ENCODE measurements at regions not wholly inside any gene's neighbourhood (a gene's known extent, or its start where the extent isn't known, plus 50 kb on each side); places are given as distances from the start of the nearest gene placed in this dataset.
"Not testable (repeated sequence)": the region's sequence is repeated elsewhere in the genome, so short reads cannot be mapped to it uniquely, and the experiment has no call there.

GRCh38 chr12:89870413-89871184 lies 162.0 kb upstream of the ATP2B1 start:
- H3K4me1 ChIP-seq, result no peaks in the 10 kb centered on the region
- peaks cover 7 to 12% of the 10 kb centered on the region in 2 donors for H3K9me3 ChIP-seq
- H3K27me3 ChIP-seq, result no peaks in the 10 kb centered on the region
- 75 to 83% methylated on average over 6 of the region's 6 CpGs for WGBS, 2 donors (ENCODE audit: low coverage in 1 of 2)
- H3K36me3 ChIP-seq, result no peaks in the 10 kb centered on the region
- no peak overlapping the region for H3K27ac ChIP-seq
- H3K4me3 ChIP-seq, result no peak overlapping the region
- TF ChIP-seq CTCF (IDR thresholded peaks at IDR 0.05) (no peak), EP300 (IDR thresholded peaks at IDR 0.05; ENCODE audit: low read depth) (no peak), POLR2A (IDR thresholded peaks at IDR 0.05) (no peak), POLR2AphosphoS5 (IDR thresholded peaks at IDR 0.05) (no peak)
- intact Hi-C loops (cut with DNase I; ENCODE audit: low total_unique reads) (no loop called here), in situ Hi-C loops (cut with MboI; ENCODE audit: low pct_ligation_motif_present in 1 of 4, low pct_unique_long_range_greater_than_20kb in 1 of 4, low sequenced_read_pairs in 3 of 4) (no loop called here)
- DNase-seq, result no peak

DNA sequence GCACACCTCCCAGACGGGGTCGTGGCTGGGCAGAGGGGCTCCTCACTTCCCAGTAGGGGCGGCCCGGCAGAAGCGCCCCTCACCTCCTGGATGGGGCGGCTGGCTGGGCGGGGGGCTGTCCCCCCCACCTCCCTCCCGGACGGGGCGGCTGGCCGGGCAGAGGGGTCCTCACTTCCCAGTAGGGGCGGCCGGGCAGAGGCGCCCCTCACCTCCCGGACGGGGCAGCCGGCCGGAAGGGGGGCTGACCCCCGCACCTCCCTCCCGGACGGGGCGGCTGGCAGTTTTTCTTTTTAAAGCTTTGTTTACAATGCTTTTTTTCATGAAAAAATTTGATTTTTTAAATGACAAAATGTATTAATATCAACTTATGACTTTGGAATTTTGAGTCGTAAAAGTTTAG lies 159.0 kb upstream of the ATP2B1 start:
- H3K4me1 ChIP-seq; in situ Hi-C loops (cut with MboI; ENCODE audit: low pct_ligation_motif_present in 1 of 4, low pct_unique_long_range_greater_than_20kb in 1 of 4, low sequenced_read_pairs in 3 of 4); DNase-seq; intact Hi-C loops (cut with DNase I; ENCODE audit: low total_unique reads); H3K36me3 ChIP-seq; H3K27ac ChIP-seq; H3K4me3 ChIP-seq; H3K27me3 ChIP-seq: not testable (repeated sequence)
- 91% methylated on average over 1 to 15 of the region's 23 CpGs for WGBS, 2 donors (ENCODE audit: low coverage in 1 of 2)
- H3K9me3 ChIP-seq, result peaks cover 7 to 12% of the 10 kb centered on the region in 2 donors

- in situ Hi-C loops (cut with MboI; ENCODE audit: low pct_ligation_motif_present in 1 of 4, low pct_unique_long_range_greater_than_20kb in 1 of 4, low sequenced_read_pairs in 3 of 4), result no loop called here
- Histone ChIP-seq H3K36me3 (no peaks in the 10 kb centered on the region), H3K4me3 (no peak overlapping the region), H3K4me1 (peaks cover 0 to 6% (median 0%) of the 10 kb centered on the region in 4 donors), H3K27me3 (no peaks in the 10 kb centered on the region), H3K9me3 (no peaks in the 10 kb centered on the region), H3K27ac (peak overlapping the region; percentile 9 to 76 (median 44))
- intact Hi-C loops (cut with DNase I; ENCODE audit: low total_unique reads), result no loop called here
- TF ChIP-seq CTCF (IDR thresholded peaks at IDR 0.05) (no peak), EP300 (IDR thresholded peaks at IDR 0.05; ENCODE audit: low read depth) (no peak), POLR2A (IDR thresholded peaks at IDR 0.05) (no peak), POLR2AphosphoS5 (IDR thresholded peaks at IDR 0.05) (no peak)
- 78 to 88% methylated on average over 1 of the region's 1 CpG for WGBS, 2 donors (ENCODE audit: low coverage in 1 of 2)
- no peak for DNase-seq
Observed at GRCh38 chr12:89864411-89864810, 155.8 kb upstream of the ATP2B1 start.

GRCh38 chr12:89863968-89864367 lies 155.3 kb upstream of the ATP2B1 start:
- TF ChIP-seq POLR2AphosphoS5 (IDR thresholded peaks at IDR 0.05) (no peak), CTCF (IDR thresholded peaks at IDR 0.05) (no peak), EP300 (IDR thresholded peaks at IDR 0.05; ENCODE audit: low read depth) (no peak), POLR2A (IDR thresholded peaks at IDR 0.05) (no peak)
- H3K27ac ChIP-seq, result peak overlapping the region; percentile 9 to 76 (median 50)
- in situ Hi-C loops (cut with MboI; ENCODE audit: low pct_ligation_motif_present in 1 of 4, low pct_unique_long_range_greater_than_20kb in 1 of 4, low sequenced_read_pairs in 3 of 4), result no loop called here
- peaks cover 0 to 10% (median 0%) of the 10 kb centered on the region in 4 donors for H3K4me1 ChIP-seq
- no peaks in the 10 kb centered on the region for H3K36me3 ChIP-seq
- no peak overlapping the region for H3K4me3 ChIP-seq
- H3K27me3 ChIP-seq, result no peaks in the 10 kb centered on the region
- intact Hi-C loops (cut with DNase I; ENCODE audit: low total_unique reads), result no loop called here
- DNase-seq, result no peak
- no peaks in the 10 kb centered on the region for H3K9me3 ChIP-seq

- H3K27ac ChIP-seq, result peak overlapping the region; percentile 39 to 76 (median 54)
- no peak for TF ChIP-seq POLR2AphosphoS5 (IDR thresholded peaks at IDR 0.05)
- TF ChIP-seq EP300 (IDR thresholded peaks at IDR 0.05; ENCODE audit: low read depth), result no peak
- TF ChIP-seq POLR2A (IDR thresholded peaks at IDR 0.05), result no peak
- no peaks in the 10 kb centered on the region for H3K9me3 ChIP-seq
- H3K4me1 ChIP-seq, result peaks cover 0 to 10% (median 0%) of the 10 kb centered on the region in 4 donors
- in situ Hi-C loops (cut with MboI; ENCODE audit: low pct_ligation_motif_present in 1 of 4, low pct_unique_long_range_greater_than_20kb in 1 of 4, low sequenced_read_pairs in 3 of 4) (no loop called here), intact Hi-C loops (cut with DNase I; ENCODE audit: low total_unique reads) (no loop called here)
- no peak overlapping the region for H3K4me3 ChIP-seq
- 67 to 68% methylated on average over 7 of the region's 7 CpGs for WGBS, 2 donors (ENCODE audit: low coverage in 1 of 2)
- no peak for DNase-seq
- no peaks in the 10 kb centered on the region for H3K36me3 ChIP-seq
- H3K27me3 ChIP-seq, result no peaks in the 10 kb centered on the region
Observed at GRCh38 chr12:89863493-89863938, 154.9 kb upstream of the ATP2B1 start.

Measured in transverse colon (tissue), 4 donors.